ENCODE measurements at regions not wholly inside any gene's neighbourhood (a gene's known extent, or its start where the extent isn't known, plus 50 kb on each side); places are given as distances from the start of the nearest gene placed in this dataset.

GRCh38 chrX:67338262-67338661, 205.6 kb upstream of the AR start:
- TF ChIP-seq, protein P1, sequence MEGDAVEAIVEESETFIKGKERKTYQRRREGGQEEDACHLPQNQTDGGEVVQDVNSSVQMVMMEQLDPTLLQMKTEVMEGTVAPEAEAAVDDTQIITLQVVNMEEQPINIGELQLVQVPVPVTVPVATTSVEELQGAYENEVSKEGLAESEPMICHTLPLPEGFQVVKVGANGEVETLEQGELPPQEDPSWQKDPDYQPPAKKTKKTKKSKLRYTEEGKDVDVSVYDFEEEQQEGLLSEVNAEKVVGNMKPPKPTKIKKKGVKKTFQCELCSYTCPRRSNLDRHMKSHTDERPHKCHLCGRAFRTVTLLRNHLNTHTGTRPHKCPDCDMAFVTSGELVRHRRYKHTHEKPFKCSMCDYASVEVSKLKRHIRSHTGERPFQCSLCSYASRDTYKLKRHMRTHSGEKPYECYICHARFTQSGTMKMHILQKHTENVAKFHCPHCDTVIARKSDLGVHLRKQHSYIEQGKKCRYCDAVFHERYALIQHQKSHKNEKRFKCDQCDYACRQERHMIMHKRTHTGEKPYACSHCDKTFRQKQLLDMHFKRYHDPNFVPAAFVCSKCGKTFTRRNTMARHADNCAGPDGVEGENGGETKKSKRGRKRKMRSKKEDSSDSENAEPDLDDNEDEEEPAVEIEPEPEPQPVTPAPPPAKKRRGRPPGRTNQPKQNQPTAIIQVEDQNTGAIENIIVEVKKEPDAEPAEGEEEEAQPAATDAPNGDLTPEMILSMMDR (IDR thresholded peaks at IDR 0.05; ENCODE audit: insufficient read depth, low read depth, low read length) = no peak
- no peak for TF ChIP-seq EZH2 (IDR thresholded peaks at IDR 0.05; ENCODE audit: insufficient read depth, low read length)

All from astrocyte (in vitro differentiated cells and primary cell).